ENCODE measurements at regions not wholly inside any gene's neighbourhood (a gene's known extent, or its start where the extent isn't known, plus 50 kb on each side); places are given as distances from the start of the nearest gene placed in this dataset.

GRCh38 chr7:155961241-155962190 lies 149.3 kb upstream of the SHH start:
- no peak overlapping the region for H3K27ac ChIP-seq
- TF ChIP-seq CTCF (conservative IDR thresholded peaks at IDR 0.05): no peak
- TF ChIP-seq ZFX (IDR thresholded peaks at IDR 0.05): no peak

GRCh38 chr7:155959894-155960293 lies 147.6 kb upstream of the SHH start:
- no peak overlapping the region for H3K27ac ChIP-seq
- TF ChIP-seq ZFX (IDR thresholded peaks at IDR 0.05) (no peak), CTCF (conservative IDR thresholded peaks at IDR 0.05) (no peak)

GRCh38 chr7:155956977-155957376 lies 144.7 kb upstream of the SHH start:
- no peak overlapping the region for H3K27ac ChIP-seq
- TF ChIP-seq CTCF (conservative IDR thresholded peaks at IDR 0.05) (no peak), ZFX (IDR thresholded peaks at IDR 0.05) (no peak)

- TF ChIP-seq ZFX (IDR thresholded peaks at IDR 0.05) (no peak), CTCF (conservative IDR thresholded peaks at IDR 0.05) (no peak)
- no peak overlapping the region for H3K27ac ChIP-seq
Observed at GRCh38 chr7:155955367-155955635, 143.0 kb upstream of the SHH start.

- no peak overlapping the region for H3K27ac ChIP-seq
- TF ChIP-seq ZFX (IDR thresholded peaks at IDR 0.05) (no peak), CTCF (conservative IDR thresholded peaks at IDR 0.05) (no peak)
Observed at GRCh38 chr7:155954550-155955366, 142.5 kb upstream of the SHH start.

GRCh38 chr7:155953781-155954549 lies 141.7 kb upstream of the SHH start:
- TF ChIP-seq ZFX (IDR thresholded peaks at IDR 0.05) (no peak), CTCF (conservative IDR thresholded peaks at IDR 0.05) (no peak)

GRCh38 chr7:155953501-155953778 lies 141.2 kb upstream of the SHH start:
- H3K27ac ChIP-seq: no peak overlapping the region
- TF ChIP-seq ZFX (IDR thresholded peaks at IDR 0.05): no peak
- TF ChIP-seq CTCF (conservative IDR thresholded peaks at IDR 0.05): no peak

More at GRCh38 chr7:155953781-155954549, 141.7 kb upstream of the SHH start:
- H3K27ac ChIP-seq: no peak overlapping the region

All from C4-2B (cell line).